GM21619 (cell line): ENCODE measurements at regions not wholly inside any gene's neighbourhood (a gene's known extent, or its start where the extent isn't known, plus 50 kb on each side); places are given as distances from the start of the nearest gene placed in this dataset.
"Not testable (repeated sequence)": the region's sequence is repeated elsewhere in the genome, so short reads cannot be mapped to it uniquely, and the experiment has no call there.

Experiments
- ATAC-seq: cut with Tn5 transposase; IDR thresholded peaks from one replicate; pipeline ENCODE4 v1.9.1; 2021; ENCODE audit not compliant: unreplicated experiment

DNA sequence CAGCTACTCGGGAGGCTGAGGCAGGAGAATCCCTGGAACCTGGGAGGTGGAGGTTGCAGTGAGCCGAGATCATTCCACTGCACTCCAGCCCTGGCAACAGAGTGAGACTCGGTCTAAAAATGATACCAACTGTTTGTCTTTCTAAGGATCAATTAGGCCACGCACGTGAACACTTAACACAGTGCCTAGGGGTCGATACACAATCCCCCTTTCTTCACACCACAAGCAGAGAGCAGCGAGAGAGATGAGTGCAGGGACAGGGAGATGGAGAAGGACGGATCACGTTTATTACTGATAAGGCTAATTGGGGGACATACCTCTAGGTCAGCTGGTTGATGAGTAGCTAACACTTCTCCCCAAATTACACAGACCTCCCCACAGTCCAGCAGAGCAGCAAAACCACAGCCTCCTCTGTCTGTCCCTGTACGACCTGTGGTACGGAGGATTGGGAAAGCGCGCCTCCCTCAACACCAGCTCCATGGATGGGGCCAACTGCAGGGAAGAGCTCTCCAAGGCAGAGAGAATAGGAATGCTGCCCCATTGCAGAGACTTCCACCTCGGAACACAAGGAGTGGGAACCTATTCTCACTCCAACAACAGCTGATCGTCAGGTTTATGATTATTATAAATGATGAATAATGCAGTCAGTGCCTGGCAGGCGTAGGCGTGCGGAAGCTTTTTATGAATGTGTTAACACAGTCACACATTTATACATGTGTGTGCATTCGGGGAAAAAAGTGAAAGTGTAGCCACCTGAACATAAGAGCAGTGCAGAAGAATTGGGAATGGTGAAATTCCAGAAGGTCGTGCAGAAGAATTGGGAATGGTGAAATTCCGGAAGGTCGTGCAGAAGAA lies 155.1 kb downstream of the C16orf95 start:
- ATAC-seq: no peak

DNA sequence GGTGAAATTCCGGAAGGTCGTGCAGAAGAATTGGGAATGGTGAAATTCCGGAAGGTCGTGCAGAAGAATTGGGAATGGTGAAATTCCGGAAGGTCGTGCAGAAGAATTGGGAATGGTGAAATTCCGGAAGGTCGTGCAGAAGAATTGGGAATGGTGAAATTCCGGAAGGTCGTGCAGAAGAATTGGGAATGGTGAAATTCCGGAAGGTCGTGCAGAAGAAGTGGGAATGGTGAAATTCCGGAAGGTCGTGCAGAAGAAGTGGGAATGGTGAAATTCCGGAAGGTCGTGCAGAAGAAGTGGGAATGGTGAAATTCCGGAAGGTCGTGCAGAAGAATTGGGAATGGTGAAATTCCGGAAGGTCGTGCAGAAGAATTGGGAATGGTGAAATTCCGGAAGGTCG lies 154.4 kb downstream of the C16orf95 start:
- ATAC-seq: not testable (repeated sequence)

DNA sequence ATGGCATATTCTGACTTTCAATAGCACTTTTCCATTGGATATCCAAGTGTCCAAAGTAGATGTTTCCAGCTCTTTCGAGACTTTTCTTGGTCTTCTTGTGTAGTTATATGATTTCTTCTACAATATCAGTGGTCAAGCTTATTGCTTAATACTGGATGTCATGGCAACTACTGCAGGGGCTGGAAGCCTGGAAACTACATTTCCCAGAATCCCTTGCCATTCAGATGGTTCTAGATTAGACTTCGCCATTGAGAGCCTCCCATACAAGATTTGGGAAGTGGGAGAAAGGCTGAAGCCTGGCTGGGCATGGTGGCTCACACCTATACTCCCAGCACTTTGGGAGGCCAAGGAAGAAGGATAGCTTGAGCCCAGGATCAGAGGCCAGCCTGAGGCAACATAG lies 153.6 kb downstream of the C16orf95 start:
- ATAC-seq: no peak

DNA sequence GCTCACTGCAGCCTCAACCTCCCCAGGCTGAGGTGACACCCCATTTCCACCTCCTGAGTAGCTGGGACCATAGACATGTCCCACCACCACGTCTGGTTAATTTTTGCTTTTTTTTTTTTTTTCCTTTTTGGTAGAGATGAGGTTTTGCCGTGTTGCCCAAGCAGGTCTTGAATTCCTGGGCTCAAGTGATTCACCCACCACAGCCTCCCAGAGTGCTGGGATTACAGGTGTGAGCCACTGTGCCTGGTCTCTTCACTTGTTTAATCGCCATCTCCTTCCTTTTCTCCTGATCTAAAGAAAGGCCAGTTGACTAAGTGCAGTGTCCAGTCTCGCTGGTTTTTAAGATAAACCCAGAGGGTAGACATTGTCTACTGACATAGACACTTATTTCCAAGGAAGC lies 152.0 kb downstream of the C16orf95 start:
- ATAC-seq: no peak

DNA sequence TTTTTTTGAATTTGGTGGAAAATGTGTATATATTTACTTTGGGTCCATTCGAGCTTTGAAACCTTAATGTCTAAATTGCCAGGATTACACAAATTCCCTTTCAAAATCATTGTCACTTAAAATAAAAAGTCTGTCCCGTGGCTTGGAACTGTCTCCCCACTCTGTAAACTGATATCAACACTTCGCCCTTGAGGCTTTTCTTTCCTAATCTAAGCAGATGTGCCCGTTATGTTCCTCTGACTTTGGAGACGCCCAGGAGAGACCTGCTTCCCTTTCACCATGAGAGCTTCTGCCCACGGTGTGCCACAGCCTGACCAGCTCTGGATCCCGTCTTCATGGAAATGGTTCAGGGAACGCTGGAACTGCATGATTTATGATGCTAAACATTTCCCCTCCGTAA lies 151.3 kb downstream of the C16orf95 start:
- no peak for ATAC-seq

DNA sequence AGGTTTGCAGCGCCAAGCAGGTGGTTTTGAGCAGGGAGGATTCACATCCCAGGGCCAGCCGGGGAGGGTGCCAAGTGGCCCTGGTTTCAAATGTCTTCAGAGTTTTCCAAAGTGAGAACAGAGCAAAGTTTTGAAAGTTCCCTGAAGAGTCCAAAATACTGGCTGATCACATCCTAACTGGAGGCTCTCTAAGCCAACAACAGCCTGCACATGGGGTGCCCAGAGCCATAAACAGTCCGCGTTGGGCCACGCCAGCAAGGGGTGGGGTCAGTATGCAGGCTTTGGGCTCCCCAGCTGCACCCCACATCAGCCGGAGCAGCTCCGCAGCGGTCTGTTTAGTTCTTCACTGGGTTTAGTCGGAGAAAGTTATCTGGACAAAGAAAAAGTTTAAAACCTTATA lies 150.9 kb downstream of the C16orf95 start:
- no peak for ATAC-seq

DNA sequence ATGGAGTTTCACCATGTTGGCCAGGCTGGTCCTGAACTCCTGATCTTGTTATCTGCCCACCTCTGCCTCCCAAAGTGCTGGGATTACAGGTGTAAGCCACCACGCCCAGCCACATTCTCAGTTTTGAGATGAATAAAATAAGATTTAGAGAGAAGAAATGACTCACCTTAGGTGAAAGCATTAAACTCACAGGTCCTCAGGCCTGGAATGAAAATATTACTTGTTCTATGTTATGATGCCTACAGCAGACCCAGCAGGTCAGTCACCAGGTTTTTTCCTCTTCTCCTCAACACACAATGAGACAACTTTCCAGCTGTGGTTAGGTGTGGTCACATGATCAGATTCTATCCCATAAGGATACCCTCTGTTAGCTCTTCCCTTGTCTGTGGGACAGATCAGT lies 150.3 kb downstream of the C16orf95 start:
- no peak for ATAC-seq

DNA sequence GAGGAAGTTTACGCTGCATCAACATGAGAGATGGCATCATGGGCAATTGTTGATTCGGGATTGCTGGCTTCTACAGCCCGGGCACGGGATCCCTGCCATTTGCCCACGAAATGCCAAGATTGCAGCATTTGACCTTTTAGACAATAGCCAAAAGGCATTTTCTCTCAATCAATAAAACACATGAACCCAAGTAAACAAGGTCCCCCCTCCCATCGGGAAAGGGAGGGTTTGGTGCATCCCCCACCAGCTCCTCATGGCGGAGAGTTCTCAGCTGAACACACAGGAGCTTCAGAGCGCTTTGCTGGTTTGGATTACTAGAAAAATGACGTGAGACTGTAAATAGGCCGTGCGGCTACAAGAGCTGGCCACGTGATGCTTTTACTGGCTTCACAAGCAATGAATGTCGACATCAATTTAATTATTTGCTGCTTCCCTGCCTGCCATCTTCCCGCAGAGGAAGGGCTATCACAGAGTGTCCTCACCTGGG lies 147.6 kb downstream of the C16orf95 start:
- ATAC-seq: no peak

DNA sequence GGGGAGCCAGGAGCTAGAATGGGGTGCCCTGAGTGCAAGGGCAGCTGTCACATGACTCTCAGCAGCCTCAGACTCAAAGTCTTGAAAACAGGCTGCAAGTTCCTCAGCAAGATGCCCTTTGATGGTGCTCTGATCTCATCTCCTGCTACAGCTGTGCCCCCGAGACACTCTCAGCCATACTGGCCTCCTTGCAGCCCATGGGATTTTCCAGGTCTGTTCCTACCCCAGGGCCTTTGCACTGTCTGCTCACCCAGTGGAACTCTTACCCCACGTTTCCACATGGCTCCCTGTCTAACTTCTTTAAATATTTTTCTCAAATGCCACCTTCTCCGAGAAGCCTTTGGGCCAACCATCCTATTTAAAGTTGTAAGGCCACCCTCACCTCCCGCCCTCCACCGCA lies 146.9 kb downstream of the C16orf95 start:
- ATAC-seq: no peak

DNA sequence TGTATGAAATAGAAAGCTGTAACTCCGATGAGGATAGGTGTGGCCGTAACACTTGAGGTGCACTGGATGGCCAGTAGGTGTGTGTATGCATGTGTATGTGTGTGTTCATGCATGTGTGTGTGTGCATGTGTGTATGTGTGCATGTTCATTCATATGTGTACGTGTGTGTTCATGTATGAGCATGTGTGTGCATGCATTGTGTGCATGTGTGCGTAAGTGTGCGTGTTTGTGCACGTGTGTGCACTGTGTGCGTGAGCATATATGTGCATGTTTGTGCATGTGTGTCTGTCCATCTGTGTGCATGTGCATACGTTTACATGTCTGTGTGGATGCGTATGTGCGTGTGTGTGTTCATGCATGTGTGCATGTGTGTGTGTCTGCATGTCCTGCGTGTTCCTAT lies 145.5 kb downstream of the C16orf95 start:
- no peak for ATAC-seq

DNA sequence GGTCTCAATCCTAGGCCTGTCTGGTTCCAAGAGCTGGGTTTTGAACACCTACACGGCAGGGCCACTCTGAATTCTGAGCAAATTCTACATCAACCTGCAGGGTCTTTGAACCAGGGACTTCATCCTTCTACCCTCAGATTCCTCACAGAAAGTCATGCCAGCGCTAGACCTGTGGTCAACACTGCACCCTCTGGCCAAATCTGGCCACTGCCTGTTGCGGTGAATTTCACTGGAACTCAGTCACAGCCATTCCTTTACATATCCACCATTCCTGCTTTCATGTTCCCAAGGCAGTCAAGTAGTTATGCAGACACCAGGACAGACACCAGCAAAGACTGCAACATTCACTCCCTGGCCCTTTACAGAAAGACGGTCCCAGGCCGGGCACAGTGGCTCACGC lies 144.6 kb downstream of the C16orf95 start:
- no peak for ATAC-seq

DNA sequence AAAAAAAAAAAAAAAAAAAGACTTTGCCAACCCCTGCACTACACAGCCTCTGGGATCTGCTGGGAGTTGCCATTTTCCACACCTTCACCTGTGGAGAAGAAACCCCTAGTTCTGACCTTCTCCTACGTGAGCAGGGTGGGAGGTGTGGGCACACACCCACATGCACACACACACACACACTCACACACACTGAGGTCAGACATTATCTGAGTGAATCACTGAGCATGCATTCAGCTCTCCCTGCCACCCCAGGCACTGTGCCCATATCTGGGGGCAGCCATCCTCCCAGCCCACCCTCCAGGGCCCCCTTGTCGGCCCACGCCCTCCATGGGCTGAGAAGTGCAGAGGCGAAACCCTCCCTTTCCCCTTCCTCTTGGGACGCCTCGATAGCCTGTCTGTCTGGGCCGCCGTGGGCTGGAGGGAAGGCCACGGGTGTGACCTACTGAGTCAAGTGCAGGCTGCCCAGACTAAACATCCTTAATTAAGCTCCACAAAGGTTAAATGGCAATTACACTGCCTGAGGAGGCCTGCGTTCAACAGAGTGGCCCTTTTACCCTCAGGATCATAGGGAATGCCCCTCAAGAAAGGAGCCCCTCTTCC lies 143.8 kb downstream of the C16orf95 start:
- no peak for ATAC-seq

DNA sequence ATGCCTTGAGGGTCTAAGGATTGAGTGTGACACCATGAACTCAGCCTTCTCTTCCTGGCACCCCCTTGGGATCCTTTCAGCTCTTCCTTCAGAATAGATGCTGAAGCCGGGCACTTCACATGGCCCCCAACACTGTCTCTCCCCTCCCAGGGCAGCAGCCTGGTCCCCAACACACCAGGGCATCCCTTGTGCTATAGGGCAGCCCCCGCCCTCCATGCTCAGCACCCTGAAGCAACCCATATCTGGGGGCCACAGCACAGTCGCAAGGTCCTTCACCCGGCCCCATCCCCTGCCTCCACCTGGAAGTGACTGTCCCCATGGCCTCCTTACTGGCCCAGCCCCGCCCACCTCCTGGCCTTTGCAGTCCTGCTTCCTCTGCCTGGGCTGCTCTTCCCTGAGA lies 143.1 kb downstream of the C16orf95 start:
- no peak for ATAC-seq

DNA sequence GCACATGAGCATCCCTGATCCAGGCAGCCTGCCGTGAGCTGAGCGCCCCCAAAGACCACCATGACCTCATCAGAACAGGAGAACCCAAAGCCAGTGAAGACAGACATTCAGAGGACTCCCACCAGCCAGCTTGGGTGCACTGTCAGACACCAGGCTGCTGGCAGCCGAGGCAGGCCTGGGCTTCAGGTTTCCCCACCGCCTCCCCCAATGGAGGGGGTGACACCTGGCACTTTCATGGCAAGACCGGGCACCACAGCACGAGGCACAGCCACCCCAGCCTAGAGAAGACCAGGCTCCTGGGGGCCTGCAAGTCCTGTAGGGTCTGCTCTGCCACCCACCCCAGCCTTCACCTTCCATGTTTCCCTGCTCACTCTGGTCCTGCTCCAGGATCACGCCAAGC lies 140.5 kb downstream of the C16orf95 start:
- ATAC-seq: no peak

DNA sequence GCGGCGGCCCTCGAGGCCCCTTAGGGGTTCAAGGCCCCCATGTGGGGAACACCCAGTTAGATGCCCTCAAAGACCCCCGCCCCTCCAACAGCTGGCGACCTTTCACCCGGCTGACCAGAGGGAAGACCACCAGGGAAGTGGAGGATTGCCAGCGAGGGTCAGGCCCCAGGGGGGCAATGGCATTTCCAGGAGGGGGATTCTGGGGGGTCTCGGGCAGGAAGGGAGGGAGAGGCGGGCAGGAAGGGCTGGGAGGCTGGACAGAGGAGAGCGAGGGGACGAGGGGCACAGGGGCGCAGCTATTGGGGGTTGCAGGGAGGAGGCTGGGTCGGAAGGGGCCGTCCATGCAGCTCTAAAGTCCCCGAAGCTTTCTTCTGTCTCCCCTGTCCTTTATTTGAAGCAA lies 139.5 kb downstream of the C16orf95 start:
- ATAC-seq: no peak

DNA sequence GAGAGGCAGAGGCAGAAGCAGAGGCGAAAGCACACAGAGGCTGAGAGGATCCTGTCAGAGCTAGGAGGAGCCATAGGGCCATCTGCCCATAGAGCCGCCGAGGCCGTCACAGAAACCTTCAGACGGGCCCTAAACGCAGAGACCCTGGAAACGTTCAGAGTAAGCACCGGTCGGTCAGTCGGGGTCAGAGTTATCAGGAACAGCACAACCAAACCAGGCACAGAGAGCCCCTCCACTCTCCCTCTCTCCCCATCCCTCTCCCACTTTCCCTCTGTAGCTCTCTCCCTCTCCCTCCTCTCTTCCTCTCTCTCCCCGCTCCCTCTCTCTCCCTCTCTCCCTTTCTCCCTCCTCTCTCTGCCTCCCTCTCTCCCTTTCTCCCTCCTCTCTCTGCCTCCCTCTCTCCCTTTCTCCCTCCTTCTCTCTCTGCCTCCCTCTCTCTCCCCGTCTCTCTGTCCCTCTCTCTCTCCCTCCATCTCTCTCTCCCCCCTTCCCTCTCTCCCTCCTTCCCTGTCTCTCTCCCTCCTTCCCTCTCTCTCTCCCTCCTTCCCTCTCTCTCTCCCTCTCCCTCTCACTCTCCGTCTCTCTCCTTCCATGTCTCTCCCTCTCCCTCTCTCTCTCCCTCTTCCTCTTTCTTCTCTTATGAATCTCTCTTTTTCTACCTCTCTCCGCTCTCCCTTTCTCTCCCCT lies 138.9 kb downstream of the C16orf95 start:
- no peak for ATAC-seq

DNA sequence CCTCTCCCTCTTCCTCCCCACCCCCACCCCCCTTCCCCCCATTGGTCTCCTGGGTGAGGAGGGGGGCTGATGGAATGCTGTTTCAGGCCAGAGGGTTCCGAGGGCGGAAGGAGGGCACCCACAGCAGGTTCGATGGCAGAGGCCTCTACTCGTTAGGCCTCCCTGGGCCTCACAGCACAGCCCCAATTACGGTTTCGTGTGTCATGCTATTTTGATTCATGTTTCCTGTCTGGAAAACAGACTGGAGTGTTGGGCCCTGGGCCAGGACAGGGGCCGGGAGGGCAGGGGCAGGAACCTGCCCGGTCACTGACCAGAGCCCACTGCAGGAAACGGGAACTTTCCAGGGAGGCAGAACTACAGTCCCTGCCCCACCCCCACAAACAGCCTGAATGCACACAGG lies 138.2 kb downstream of the C16orf95 start:
- no peak for ATAC-seq

DNA sequence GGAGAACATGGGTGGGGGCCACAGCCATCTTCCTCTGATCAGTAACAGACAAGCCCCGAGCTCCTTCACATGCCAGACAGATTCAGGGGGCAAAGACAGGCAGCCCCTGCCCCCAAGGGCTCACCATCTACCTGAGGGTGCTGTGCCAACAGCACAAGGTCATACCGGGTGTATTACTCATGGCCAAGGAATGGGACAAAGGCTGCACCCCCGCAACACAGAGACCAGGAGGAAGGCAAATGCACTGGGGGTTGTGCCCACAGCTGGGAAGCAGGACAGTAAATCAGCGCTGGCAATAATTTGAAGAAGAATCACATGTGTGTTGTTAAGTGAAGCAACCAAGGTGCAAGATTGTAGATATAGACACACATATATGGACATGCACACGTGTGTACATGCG lies 137.1 kb downstream of the C16orf95 start:
- ATAC-seq: no peak

DNA sequence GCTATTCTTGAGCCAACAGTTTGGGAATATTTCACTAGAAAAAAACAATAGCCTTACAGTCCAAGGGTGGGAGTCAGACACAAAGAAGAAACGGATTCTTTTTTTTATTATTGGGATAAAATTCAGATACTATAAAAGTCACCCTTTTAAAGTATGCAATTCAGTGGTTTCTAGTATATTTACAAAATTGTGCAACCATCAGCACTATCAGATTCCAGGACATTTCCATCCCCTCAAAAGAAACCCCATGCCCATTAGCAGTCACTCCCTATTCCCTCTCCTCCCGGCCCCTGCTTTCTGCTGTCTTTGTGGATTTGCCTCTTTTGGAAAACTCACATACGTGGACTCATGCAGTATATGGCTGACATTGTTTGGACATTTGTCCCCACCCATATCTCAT lies 134.4 kb downstream of the C16orf95 start:
- no peak for ATAC-seq

DNA sequence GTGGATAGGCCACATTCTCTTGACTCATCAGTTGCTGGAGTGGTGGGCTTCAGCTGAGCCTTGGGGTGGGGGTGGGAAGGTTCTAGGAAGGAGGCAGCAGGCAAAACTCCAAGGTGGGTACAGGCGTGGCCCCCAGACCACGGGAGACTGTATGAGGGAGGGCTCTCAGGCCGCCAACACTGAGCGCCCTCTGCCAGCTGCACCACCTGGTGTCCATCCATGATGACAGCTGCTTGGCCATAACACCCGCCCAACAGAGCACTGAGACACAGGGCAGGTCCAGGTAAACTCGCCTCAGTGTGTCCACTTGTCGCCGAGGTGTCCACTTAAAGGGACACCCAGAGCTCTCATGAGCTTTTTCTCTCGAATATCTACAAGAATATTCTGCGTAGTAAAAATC lies 133.5 kb downstream of the C16orf95 start:
- ATAC-seq: no peak

DNA sequence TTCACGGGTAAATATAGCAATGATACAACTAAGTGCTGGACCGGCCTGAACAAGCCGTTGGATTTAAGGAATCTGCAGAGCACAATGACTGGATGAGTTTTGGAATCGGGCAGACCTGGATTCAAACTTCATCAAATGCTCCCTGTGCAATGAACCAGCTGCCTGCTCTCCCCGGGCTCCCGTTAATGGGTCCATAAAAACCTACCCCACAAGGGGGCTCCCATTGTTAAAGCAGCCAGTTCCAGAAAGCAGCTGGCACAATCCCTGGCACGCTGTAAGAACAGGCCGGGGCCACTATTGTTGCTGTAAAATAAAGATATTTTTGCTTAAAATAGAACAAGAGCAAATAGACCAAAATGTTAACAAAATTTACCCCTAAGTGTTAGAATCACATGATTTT lies 131.9 kb downstream of the C16orf95 start:
- ATAC-seq: no peak

DNA sequence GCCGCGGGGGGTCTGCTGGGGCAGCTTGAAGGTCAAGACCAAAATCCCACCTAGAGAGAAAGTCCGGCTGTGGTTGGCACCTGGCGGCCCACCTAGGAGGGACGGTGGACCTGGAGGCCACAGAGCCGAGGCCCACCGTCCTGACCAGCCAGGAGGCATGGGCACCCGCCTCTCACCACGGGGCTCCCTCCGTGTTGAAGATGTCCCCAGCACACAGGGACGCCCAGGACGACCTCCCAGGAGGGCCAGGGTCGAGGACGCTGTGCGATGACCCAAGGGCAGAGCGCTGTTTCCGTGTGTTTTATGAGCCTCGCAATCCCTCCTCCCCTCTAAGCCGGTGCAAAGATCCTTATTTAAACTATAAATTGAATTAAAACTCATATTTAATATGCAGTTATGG lies 131.2 kb downstream of the C16orf95 start:
- no peak for ATAC-seq
